ENCODE measurements at regions not wholly inside any gene's neighbourhood (a gene's known extent, or its start where the extent isn't known, plus 50 kb on each side); places are given as distances from the start of the nearest gene placed in this dataset.

GRCh38 chr4:18536428-18536827, 514.9 kb upstream of the LCORL start:
- peak; percentile 89 for ATAC-seq
- in situ Hi-C loops (cut with HindIII; ENCODE audit: extremely low pct_ligation_motif_present, low pct_unique_long_range_greater_than_20kb) (no loop called here), intact Hi-C loops (cut with micrococcal nuclease; ENCODE audit: unreplicated experiment) (loop anchor here (1.0 kb wide), 2 partner anchors 31 to 57 kb away; no protein-coding TSS in a partner anchor)
- H2AFZ ChIP-seq (ENCODE audit: low read length): no peak overlapping the region
- H3K27me3 ChIP-seq (ENCODE audit: control insufficient read depth in 1 of 2, insufficient read depth in 2 of 2, low read length in 2 of 2): no peaks in the 10 kb centered on the region
- 2% methylated on average over 2 of the region's 2 CpGs for WGBS (ENCODE audit: low lambda C conversion rate)
- no peaks in the 10 kb centered on the region for H3K9me3 ChIP-seq (ENCODE audit: low read length)
- H3K4me1 ChIP-seq (ENCODE audit: insufficient read depth, low read length): no peaks in the 10 kb centered on the region
- no peak overlapping the region for H3K4me2 ChIP-seq (ENCODE audit: low read depth, low read length)
- no peak overlapping the region for H3K4me3 ChIP-seq (replicated peaks in 1 of 3; ENCODE audit: insufficient read depth in 1 of 3, low read depth in 2 of 3, low read length in 3 of 3)
- TF ChIP-seq SIN3A (IDR thresholded peaks at IDR 0.05; ENCODE audit: borderline replicate concordance, low read depth, low read length) (no peak), ESRRA (CRISPR knock-in tag; IDR thresholded peaks at IDR 0.05; ENCODE audit: low read depth) (no peak), ZMYM3 (CRISPR knock-in tag; IDR thresholded peaks at IDR 0.05) (no peak), TOPORS (CRISPR knock-in tag; IDR thresholded peaks at IDR 0.05) (no peak), ZNF510 (CRISPR knock-in tag; IDR thresholded peaks at IDR 0.05; ENCODE audit: low read depth) (no peak), ZNF282 (IDR thresholded peaks at IDR 0.05; ENCODE audit: partially characterized antibody) (no peak), CTCF (CRISPR knock-in tag; IDR thresholded peaks at IDR 0.05) (peak; percentile 53), ZNF362 (CRISPR knock-in tag; IDR thresholded peaks at IDR 0.05; ENCODE audit: borderline replicate concordance) (no peak), TBX3 (IDR thresholded peaks at IDR 0.05; ENCODE audit: borderline replicate concordance) (no peak), RBM39 (IDR thresholded peaks at IDR 0.05; ENCODE audit: low read depth, low read length, poor library complexity, severe bottlenecking) (no peak), ZNF614 (CRISPR knock-in tag; IDR thresholded peaks at IDR 0.05; ENCODE audit: borderline replicate concordance) (no peak), ZNF577 (CRISPR knock-in tag; IDR thresholded peaks at IDR 0.05; ENCODE audit: borderline replicate concordance, low read depth) (no peak), STAG1 (CRISPR knock-in tag; IDR thresholded peaks at IDR 0.05) (peak; percentile 60), SMC3 (IDR thresholded peaks at IDR 0.05; ENCODE audit: low read length) (peak; percentile 48; the same call in 1 of the 2 replicates)
- TF ChIP-seq, protein P1, sequence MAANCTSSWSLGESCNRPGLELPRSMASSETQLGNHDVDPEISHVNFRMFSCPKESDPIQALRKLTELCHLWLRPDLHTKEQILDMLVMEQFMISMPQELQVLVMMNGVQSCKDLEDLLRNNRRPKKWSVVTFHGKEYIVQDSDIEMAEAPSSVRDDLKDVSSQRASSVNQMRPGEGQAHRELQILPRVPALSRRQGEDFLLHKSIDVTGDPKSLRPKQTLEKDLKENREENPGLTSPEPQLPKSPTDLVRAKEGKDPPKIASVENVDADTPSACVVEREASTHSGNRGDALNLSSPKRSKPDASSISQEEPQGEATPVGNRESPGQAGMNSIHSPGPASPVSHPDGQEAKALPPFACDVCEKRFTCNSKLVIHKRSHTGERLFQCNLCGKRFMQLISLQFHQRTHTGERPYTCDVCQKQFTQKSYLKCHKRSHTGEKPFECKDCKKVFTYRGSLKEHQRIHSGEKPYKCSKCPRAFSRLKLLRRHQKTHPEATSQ (CRISPR knock-in tag; IDR thresholded peaks at IDR 0.05; ENCODE audit: borderline replicate concordance): no peak
- TF ChIP-seq, protein P2, sequence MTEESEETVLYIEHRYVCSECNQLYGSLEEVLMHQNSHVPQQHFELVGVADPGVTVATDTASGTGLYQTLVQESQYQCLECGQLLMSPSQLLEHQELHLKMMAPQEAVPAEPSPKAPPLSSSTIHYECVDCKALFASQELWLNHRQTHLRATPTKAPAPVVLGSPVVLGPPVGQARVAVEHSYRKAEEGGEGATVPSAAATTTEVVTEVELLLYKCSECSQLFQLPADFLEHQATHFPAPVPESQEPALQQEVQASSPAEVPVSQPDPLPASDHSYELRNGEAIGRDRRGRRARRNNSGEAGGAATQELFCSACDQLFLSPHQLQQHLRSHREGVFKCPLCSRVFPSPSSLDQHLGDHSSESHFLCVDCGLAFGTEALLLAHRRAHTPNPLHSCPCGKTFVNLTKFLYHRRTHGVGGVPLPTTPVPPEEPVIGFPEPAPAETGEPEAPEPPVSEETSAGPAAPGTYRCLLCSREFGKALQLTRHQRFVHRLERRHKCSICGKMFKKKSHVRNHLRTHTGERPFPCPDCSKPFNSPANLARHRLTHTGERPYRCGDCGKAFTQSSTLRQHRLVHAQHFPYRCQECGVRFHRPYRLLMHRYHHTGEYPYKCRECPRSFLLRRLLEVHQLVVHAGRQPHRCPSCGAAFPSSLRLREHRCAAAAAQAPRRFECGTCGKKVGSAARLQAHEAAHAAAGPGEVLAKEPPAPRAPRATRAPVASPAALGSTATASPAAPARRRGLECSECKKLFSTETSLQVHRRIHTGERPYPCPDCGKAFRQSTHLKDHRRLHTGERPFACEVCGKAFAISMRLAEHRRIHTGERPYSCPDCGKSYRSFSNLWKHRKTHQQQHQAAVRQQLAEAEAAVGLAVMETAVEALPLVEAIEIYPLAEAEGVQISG (CRISPR knock-in tag; IDR thresholded peaks at IDR 0.05): no peak
- TF ChIP-seq, protein P3, sequence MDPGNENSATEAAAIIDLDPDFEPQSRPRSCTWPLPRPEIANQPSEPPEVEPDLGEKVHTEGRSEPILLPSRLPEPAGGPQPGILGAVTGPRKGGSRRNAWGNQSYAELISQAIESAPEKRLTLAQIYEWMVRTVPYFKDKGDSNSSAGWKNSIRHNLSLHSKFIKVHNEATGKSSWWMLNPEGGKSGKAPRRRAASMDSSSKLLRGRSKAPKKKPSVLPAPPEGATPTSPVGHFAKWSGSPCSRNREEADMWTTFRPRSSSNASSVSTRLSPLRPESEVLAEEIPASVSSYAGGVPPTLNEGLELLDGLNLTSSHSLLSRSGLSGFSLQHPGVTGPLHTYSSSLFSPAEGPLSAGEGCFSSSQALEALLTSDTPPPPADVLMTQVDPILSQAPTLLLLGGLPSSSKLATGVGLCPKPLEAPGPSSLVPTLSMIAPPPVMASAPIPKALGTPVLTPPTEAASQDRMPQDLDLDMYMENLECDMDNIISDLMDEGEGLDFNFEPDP (CRISPR knock-in tag; conservative IDR thresholded peaks at IDR 0.05): no peak
- H3K9ac ChIP-seq (ENCODE audit: insufficient read depth, low read depth, low read length): no peak overlapping the region
- no peak overlapping the region for H3K27ac ChIP-seq (ENCODE audit: extremely low read length, insufficient read depth, low read length)
- ChIA-PET CTCF (ENCODE audit: low intra/inter-chr PET ratio, low total read pairs) (interaction anchor here (1.7 kb wide), 1 partner anchor 57 kb away, joined by 15 read pairs; no protein-coding TSS in a partner anchor), POLR2A (no interaction called here)
- peak; percentile 31 for DNase-seq (ENCODE audit: low spot score)
- no peaks in the 10 kb centered on the region for H4K20me1 ChIP-seq (ENCODE audit: insufficient read depth, low read length)
- no peaks in the 10 kb centered on the region for H3K79me2 ChIP-seq (ENCODE audit: insufficient read depth, low read length)
- no TSS peak for BruUV-seq (replicated peaks)
- no peaks in the 10 kb centered on the region for H3K36me3 ChIP-seq (replicated peaks in 1 of 2; ENCODE audit: control insufficient read depth in 1 of 2, insufficient read depth in 2 of 2, low read length in 2 of 2)
- FAIRE-seq: no peak

Data from HepG2 (cell line).